HEK293 (cell line): ENCODE measurements at regions not wholly inside any gene's neighbourhood (a gene's known extent, or its start where the extent isn't known, plus 50 kb on each side); places are given as distances from the start of the nearest gene placed in this dataset.
"Not testable (repeated sequence)": the region's sequence is repeated elsewhere in the genome, so short reads cannot be mapped to it uniquely, and the experiment has no call there.

Experiments
- CTCF ChIP-seq: fragments of 450-650 bp; formaldehyde crosslinking; IDR thresholded peaks from 2 replicates; pipeline ENCODE4 v1.5.1; 2016; ENCODE audit warnings: missing biosample characterization, missing genetic modification characterization
- KLF16 ChIP-seq: fragments of 450-650 bp; formaldehyde crosslinking; IDR thresholded peaks from 2 replicates; pipeline ENCODE4 v1.5.1; 2017; ENCODE audit warnings: missing biosample characterization, missing genetic modification characterization
- REST ChIP-seq: fragments of 450-650 bp; formaldehyde crosslinking; IDR thresholded peaks from 2 replicates; pipeline ENCODE4 v1.5.1; 2016; ENCODE audit warnings: missing biosample characterization, missing genetic modification characterization
- WT1 ChIP-seq: fragments of 450-650 bp; formaldehyde crosslinking; IDR thresholded peaks from 2 replicates; pipeline ENCODE4 v1.5.1; 2016; ENCODE audit warnings: missing biosample characterization, missing genetic modification characterization
- ZBTB8A ChIP-seq: fragments of 450-650 bp; formaldehyde crosslinking; IDR thresholded peaks from 2 replicates; pipeline ENCODE4 v1.5.1; 2016; ENCODE audit warnings: missing biosample characterization, missing genetic modification characterization
- ZNF138 ChIP-seq: fragments of 450-650 bp; formaldehyde crosslinking; IDR thresholded peaks from 2 replicates; pipeline ENCODE4 v1.5.1; 2016; ENCODE audit warnings: missing biosample characterization, missing genetic modification characterization, borderline replicate concordance
- ZNF274 ChIP-seq, 2 experiments: fragments of 200-500 bp in 1 of 2; fragments of 450-650 bp in 1 of 2; sonication (Bioruptor generic) in 1 of 2; formaldehyde crosslinking in 1 of 2; IDR thresholded peaks; 2 replicates each; pipeline versions ENCODE4 v1.5.1 to v1.6.1; 2014 to 2016; ENCODE audit warnings: borderline replicate concordance in 1 of 2, inconsistent platforms in 1 of 2, low read length in 1 of 2, missing biosample characterization in 1 of 2, missing genetic modification characterization in 1 of 2
- ZNF398 ChIP-seq: fragments of 450-650 bp; formaldehyde crosslinking; IDR thresholded peaks from 2 replicates; pipeline ENCODE4 v1.5.1; 2017; ENCODE audit warnings: missing biosample characterization, missing genetic modification characterization
- ZNF473 ChIP-seq: fragments of 450-650 bp; formaldehyde crosslinking; IDR thresholded peaks from 2 replicates; pipeline ENCODE4 v1.5.1; 2017; ENCODE audit warnings: missing biosample characterization, missing genetic modification characterization
- ZNF501 ChIP-seq: fragments of 450-650 bp; formaldehyde crosslinking; IDR thresholded peaks from 2 replicates; pipeline ENCODE4 v1.5.1; 2016; ENCODE audit warnings: missing biosample characterization, missing genetic modification characterization
- ZNF548 ChIP-seq: fragments of 450-650 bp; formaldehyde crosslinking; IDR thresholded peaks from 2 replicates; pipeline ENCODE4 v1.5.1; 2016; ENCODE audit warnings: missing biosample characterization, missing genetic modification characterization
- ZNF549 ChIP-seq: fragments of 450-650 bp; IDR thresholded peaks from 2 replicates; pipeline ENCODE4 v1.5.1; 2018; ENCODE audit warnings: missing biosample characterization, missing genetic modification characterization, mild to moderate bottlenecking, inconsistent platforms, moderate library complexity
- ZNF707 ChIP-seq: fragments of 450-650 bp; formaldehyde crosslinking; IDR thresholded peaks from 2 replicates; pipeline ENCODE4 v1.5.1; 2016; ENCODE audit warnings: missing biosample characterization, missing genetic modification characterization
- ZSCAN30 ChIP-seq: fragments of 450-650 bp; IDR thresholded peaks from 2 replicates; pipeline ENCODE4 v1.5.1; 2018; ENCODE audit warnings: missing biosample characterization, mild to moderate bottlenecking, missing genetic modification characterization, moderate library complexity

GRCh38 chr15:32312721-32313120 lies 90.4 kb downstream of the GOLGA8K start:
- not testable (repeated sequence) for TF ChIP-seq ZBTB8A (tag by site-specific recombination); ZNF473 (tag by site-specific recombination); ZNF398 (tag by site-specific recombination); ZNF138 (tag by site-specific recombination); CTCF (tag by site-specific recombination); ZSCAN30; ZNF501 (tag by site-specific recombination); ZNF274 (IDR thresholded peaks at IDR 0.05; ENCODE audit: low read length); ZNF274 (tag by site-specific recombination; IDR thresholded peaks at IDR 0.05; ENCODE audit: borderline replicate concordance); REST (tag by site-specific recombination); ZNF549 (tag by site-specific recombination); WT1 (tag by site-specific recombination); KLF16; ZNF707 (tag by site-specific recombination); ZNF548
